HG02571 (cell line): ENCODE measurements at regions not wholly inside any gene's neighbourhood (a gene's known extent, or its start where the extent isn't known, plus 50 kb on each side); places are given as distances from the start of the nearest gene placed in this dataset.

ENCODE experiments used
- ATAC-seq: cut with Tn5 transposase; IDR thresholded peaks from one replicate; pipeline ENCODE4 v1.9.1; 2021; ENCODE audit warnings: mild to moderate bottlenecking, moderate library complexity; ENCODE audit not compliant: unreplicated experiment

- ATAC-seq = no peak
Observed at GRCh38 chr1:58380345-58380744, 166.2 kb downstream of the OMA1 start.

GRCh38 chr1:58367217-58367616 lies 179.3 kb downstream of the OMA1 start:
- no peak for ATAC-seq

- ATAC-seq = no peak
Observed at GRCh38 chr1:58365328-58365727, 181.2 kb downstream of the OMA1 start.

GRCh38 chr1:58363585-58363984 lies 182.9 kb downstream of the OMA1 start:
- ATAC-seq = no peak

DNA sequence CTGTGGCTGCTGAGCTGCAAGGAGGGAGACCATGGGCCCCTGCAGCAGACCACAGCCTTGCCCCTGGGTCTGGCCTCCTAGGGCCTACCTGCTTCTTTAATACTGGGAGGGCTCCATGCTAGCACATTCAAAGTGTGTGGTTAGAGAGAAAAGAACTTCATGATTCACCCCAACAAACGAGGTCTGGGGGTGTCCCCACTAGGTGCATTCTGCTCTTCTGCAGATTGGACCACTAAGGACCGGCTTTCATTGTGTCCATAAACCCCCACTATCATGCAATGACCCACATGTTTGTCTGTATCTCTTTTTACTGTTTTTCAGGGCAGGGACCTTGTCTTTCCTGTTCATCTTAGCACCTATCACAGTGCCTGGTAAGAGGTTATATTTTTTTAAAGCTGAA lies 185.4 kb downstream of the OMA1 start:
- ATAC-seq = no peak

- no peak for ATAC-seq
Observed at GRCh38 chr1:58358346-58358745, 188.2 kb downstream of the OMA1 start.

- no peak for ATAC-seq
Observed at GRCh38 chr1:58356402-58356801, 190.1 kb downstream of the OMA1 start.

- no peak for ATAC-seq
Observed at GRCh38 chr1:58353168-58353567, 193.4 kb downstream of the OMA1 start.

DNA sequence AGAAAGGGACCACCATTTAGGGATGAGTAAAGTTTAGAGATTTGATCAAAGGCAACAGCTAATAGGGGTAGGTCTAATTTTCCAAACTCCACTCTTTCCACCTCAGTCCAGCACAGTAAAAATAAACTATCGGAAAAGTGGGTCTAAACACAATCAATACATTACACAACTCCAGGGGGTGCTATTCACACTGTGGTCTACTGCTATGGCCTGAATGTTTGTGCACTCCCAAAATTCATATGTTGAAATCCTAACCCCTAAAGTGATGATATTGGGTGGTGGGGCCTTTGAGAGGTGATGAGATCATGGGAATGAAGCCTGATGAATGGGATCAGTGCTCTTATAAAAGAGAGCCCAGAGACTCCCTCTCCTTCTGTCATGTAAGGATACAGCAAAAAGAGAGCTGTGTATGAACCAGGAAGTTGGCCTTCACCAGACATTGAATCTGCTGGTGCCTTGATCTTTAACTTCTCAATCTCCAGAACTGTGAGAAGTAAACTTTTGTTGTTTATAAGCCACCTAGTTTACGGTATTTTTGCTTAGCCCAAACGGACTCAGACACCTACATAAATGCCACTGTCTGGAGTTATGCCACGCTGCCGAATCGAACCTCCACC lies 193.9 kb downstream of the OMA1 start:
- no peak for ATAC-seq

DNA sequence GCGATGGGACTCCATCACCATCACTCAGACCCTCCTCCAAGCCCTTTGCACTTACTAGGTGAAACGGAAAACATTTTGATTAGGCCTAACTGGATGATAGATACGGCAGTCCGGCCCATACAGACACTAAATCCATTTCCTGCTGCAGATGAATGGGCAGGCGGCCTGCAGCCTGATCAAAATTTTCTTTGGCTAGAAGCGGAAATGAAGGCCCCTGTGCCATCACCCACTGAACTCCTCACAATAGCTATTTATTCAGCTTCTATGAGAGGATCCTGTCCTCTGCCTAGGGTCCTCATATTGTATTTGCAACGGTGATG lies 200.5 kb downstream of the OMA1 start:
- no peak for ATAC-seq

DNA sequence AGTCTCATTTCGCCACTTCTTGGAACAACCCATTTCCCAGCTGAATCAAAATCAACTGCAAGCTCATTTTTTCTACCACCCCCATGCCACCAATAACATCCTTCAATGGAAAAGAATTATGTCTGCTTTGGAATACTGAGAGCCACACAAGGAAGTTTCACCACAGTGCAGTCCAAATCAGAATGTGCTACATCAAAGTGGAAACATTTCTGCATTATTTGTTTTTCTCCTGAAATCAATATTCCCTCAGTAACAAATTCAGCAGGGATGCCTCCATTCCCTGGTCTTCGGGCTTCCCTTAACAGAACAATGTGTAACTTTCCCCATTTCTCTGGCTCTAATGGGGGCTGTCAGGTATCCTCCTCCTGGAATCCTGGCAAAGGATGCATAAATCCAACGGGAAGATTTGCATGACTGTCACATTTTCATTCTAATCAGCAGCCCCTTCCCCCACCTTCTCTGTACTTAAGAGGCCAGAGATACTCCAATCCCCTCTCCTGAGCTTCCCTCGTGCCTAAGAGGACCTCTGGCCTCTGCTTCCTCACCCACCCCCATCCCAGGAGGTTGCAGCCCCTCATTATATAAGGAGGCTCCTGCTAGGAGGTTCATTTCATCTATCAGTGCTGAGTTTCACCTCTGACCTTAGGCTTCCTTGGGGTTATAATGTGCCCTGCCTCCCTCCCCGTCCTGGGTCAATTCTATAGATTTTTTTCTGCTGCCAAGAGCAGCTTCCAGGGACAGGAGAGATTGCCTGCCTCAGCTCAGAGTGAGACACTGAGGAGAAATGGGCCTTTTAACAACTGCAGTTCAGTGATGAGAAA lies 201.1 kb downstream of the OMA1 start:
- ATAC-seq = no peak

DNA sequence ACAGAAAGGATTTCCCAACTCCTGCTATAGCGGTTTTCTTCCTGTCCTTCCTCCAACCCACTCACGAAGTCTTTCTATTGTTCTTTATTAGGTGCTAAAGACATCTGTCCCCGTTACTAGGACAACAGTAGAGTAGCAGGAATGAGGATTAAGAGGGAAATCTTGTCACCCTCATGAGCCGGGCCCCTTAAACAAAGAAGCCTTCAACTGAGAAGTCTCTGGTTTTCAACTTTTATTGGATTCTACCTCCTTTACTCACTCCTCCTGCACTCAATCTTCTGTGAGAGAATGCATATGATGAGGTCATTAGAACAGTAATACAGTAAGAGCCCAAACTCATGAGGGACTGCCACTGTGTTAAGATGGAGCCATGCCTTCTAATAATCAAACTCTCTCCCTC lies 206.3 kb downstream of the OMA1 start:
- no peak for ATAC-seq

DNA sequence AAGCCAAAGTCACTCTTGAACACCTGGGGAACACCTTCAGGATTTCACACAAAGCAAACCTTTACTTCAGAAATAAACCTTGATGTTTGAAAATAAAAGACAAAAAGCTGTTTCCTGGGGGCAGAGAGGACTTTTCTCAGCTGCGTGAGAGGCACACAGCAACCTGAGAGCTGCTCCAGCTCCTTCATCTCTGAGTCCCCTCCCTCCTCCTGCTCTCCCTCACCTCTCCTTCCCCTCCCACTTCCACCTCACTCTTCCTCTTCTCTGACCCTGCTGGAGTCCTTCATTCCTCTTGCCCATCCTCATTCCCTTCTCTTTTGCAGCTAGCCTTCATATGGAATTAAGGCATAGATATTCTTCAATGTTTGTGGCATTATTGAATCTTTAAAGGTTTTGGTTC lies 208.4 kb downstream of the OMA1 start:
- ATAC-seq = no peak

DNA sequence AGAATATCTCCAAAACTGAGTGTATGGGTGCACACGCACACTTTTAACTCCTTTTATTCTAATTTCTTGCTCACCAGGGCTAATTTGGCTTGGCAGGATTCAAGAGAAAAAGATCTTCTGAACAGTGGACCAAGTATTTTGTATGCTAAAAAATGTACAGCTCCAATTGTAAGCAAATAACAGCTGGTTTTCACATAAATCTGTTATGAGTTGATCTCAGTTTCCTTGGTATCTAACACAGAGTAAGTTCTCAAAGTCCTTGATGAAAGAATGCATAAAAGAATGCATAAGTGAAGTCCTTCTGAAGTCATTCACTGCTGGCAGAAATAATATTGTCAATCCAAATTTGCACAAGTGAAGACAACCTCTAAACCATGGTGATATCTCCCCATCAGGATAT lies 213.0 kb downstream of the OMA1 start:
- no peak for ATAC-seq

GRCh38 chr1:58331156-58331555 lies 215.4 kb downstream of the OMA1 start:
- ATAC-seq = no peak

- no peak for ATAC-seq
Observed at GRCh38 chr1:58325866-58326265, 220.7 kb downstream of the OMA1 start.

- ATAC-seq = no peak
Observed at GRCh38 chr1:58324558-58324957, 222.0 kb downstream of the OMA1 start.

- ATAC-seq = no peak
Observed at GRCh38 chr1:58318157-58319005, 228.1 kb downstream of the OMA1 start.

GRCh38 chr1:58317694-58318093 lies 228.8 kb downstream of the OMA1 start:
- ATAC-seq = no peak

DNA sequence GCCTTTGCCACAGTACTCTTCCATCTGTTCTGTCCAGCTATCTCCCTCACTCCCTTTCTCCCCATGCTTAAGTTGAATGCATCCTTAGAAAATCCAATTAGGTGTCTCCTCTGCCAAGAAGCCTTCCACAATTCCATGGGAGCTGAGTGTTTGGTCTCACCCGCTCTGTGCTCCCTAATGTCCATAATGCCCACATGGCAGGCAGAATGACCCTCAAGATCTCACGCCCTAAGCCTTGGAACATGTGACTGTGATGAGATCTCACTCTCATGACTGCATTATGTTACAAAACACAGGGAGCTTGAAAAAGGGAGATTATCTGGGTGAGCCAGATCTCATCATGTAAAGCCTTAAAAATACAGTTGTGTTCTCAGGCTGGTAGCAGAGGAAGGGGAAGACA lies 229.4 kb downstream of the OMA1 start:
- ATAC-seq = no peak

- no peak for ATAC-seq
Observed at GRCh38 chr1:58316141-58316540, 230.4 kb downstream of the OMA1 start.
